CD14-positive monocyte (primary cell): ENCODE measurements at regions not wholly inside any gene's neighbourhood (a gene's known extent, or its start where the extent isn't known, plus 50 kb on each side); places are given as distances from the start of the nearest gene placed in this dataset.

ENCODE experiments used
- DNase-seq, 3 donors: peaks; one replicate each; pipeline ENCODE4 v3.0.0-alpha.2; 2011 to 2022
- H2AFZ ChIP-seq: 2 replicates; pipeline ENCODE4 v1.6.0; 2012; ENCODE audit warnings: mild to moderate bottlenecking, low read depth, low read length, inconsistent platforms; ENCODE audit not compliant: insufficient read depth, poor library complexity, severe bottlenecking
- H3K27ac ChIP-seq, 2 donors: 1 replicate in 1 of 2; 2 replicates in 1 of 2; pipeline ENCODE4 v1.5.1; 2012 to 2013; ENCODE audit warnings: low read length in 2 of 2, control low read depth in 1 of 2, inconsistent platforms in 1 of 2, low read depth in 1 of 2, mild to moderate bottlenecking in 1 of 2
- H3K27me3 ChIP-seq, 2 donors: one replicate each; pipeline versions ENCODE4 v1.6.0 to v1.6.1; 2011 to 2013; ENCODE audit warnings: low read length in 2 of 2; ENCODE audit not compliant: control insufficient read depth in 2 of 2, insufficient read depth in 2 of 2
- H3K36me3 ChIP-seq, 2 donors: replicated peaks in 1 of 2; 1 replicate in 1 of 2; 2 replicates in 1 of 2; pipeline versions ENCODE4 v1.5.1 to v1.6.1; 2012 to 2013; ENCODE audit warnings: low read length in 2 of 2, control low read depth in 1 of 2, inconsistent platforms in 1 of 2, mild to moderate bottlenecking in 1 of 2; ENCODE audit not compliant: insufficient read depth in 2 of 2, control insufficient read depth in 1 of 2
- H3K4me1 ChIP-seq, 2 donors: 1 replicate in 1 of 2; 2 replicates in 1 of 2; pipeline versions ENCODE4 v1.5.1 to v1.6.1; 2012 to 2013; ENCODE audit warnings: low read length in 2 of 2, control low read depth in 1 of 2, inconsistent platforms in 1 of 2, mild to moderate bottlenecking in 1 of 2, moderate library complexity in 1 of 2; ENCODE audit not compliant: insufficient read depth in 2 of 2, control insufficient read depth in 1 of 2
- H3K4me2 ChIP-seq: replicated peaks from 2 replicates; pipeline ENCODE3; 2012; ENCODE audit warnings: low read length, moderate library complexity, mild to moderate bottlenecking; ENCODE audit not compliant: poor library complexity, severe bottlenecking; ENCODE audit errors: extremely low read depth
- H3K4me3 ChIP-seq, 3 experiments: fragments of 200-600 bp in 1 of 3; sonication (generic) in 1 of 3; replicated peaks in 1 of 3; 1 replicate in 2 of 3; 2 replicates in 1 of 3; pipeline ENCODE4 v1.5.1; 2011 to 2013; ENCODE audit warnings: low read length in 3 of 3, mild to moderate bottlenecking in 3 of 3, control low read depth in 2 of 3, low read depth in 2 of 3, inconsistent platforms in 1 of 3, moderate library complexity in 1 of 3
- H3K79me2 ChIP-seq: 2 replicates; pipeline ENCODE4 v1.6.0; 2012; ENCODE audit warnings: mild to moderate bottlenecking, control low read depth, inconsistent platforms, low read length, moderate library complexity; ENCODE audit not compliant: insufficient read depth
- H3K9ac ChIP-seq: 2 replicates; pipeline ENCODE4 v1.6.0; 2017; ENCODE audit warnings: low read length, mild to moderate bottlenecking; ENCODE audit not compliant: insufficient read depth, poor library complexity, severe bottlenecking
- H3K9me3 ChIP-seq, 2 donors: replicated peaks in 1 of 2; 1 replicate in 1 of 2; 2 replicates in 1 of 2; pipeline versions ENCODE4 v1.5.1 to v1.6.1; 2012 to 2013; ENCODE audit warnings: low read length in 2 of 2, control low read depth in 1 of 2; ENCODE audit not compliant: control insufficient read depth in 1 of 2, insufficient read depth in 1 of 2
- H4K20me1 ChIP-seq: 2 replicates; pipeline ENCODE4 v1.6.0; 2012; ENCODE audit warnings: mild to moderate bottlenecking, low read length, control low read depth, moderate library complexity; ENCODE audit not compliant: insufficient read depth
- H3K27ac Mint-ChIP-seq, 7 donors: one replicate each; pipeline ENCODE4 v1.8.0; 2020; ENCODE audit warnings: mild to moderate bottlenecking in 7 of 7, mixed read lengths in 7 of 7, moderate library complexity in 6 of 7, inconsistent platforms in 2 of 7
- H3K27me3 Mint-ChIP-seq, 3 donors: one replicate each; pipeline ENCODE4 v1.8.0; 2021 to 2022; ENCODE audit warnings: low read depth in 3 of 3, mild to moderate bottlenecking in 3 of 3, mixed read lengths in 3 of 3, moderate library complexity in 3 of 3, inconsistent platforms in 1 of 3
- H3K36me3 Mint-ChIP-seq, 2 donors: one replicate each; pipeline ENCODE4 v1.8.0; 2020; ENCODE audit warnings: mixed read lengths in 2 of 2, inconsistent platforms in 1 of 2, mild to moderate bottlenecking in 1 of 2
- H3K4me1 Mint-ChIP-seq: one replicate; pipeline ENCODE4 v1.8.0; 2020; ENCODE audit warnings: mild to moderate bottlenecking, mixed read lengths
- H3K4me3 Mint-ChIP-seq, 2 donors: one replicate each; pipeline ENCODE4 v1.8.0; 2020; ENCODE audit warnings: mild to moderate bottlenecking in 2 of 2, mixed read lengths in 2 of 2, moderate library complexity in 1 of 2
- H3K9me3 Mint-ChIP-seq, 7 donors: one replicate each; pipeline ENCODE4 v1.8.0; 2020 to 2022; ENCODE audit warnings: mixed read lengths in 7 of 7, mild to moderate bottlenecking in 6 of 7, moderate library complexity in 6 of 7, inconsistent platforms in 2 of 7
- CTCF ChIP-seq: fragments of 200-600 bp; IDR thresholded peaks from one replicate; pipeline ENCODE4 v1.8.0; 2022; ENCODE audit warnings: antibody characterized with exemption, mild to moderate bottlenecking
- WGBS: methylation state at CpG from one replicate; pipeline ENCODE4 v1.1.5; 2013; ENCODE audit warnings: missing lambda C conversion rate; ENCODE audit not compliant: insufficient coverage; 5-methylcytosine and 5-hydroxymethylcytosine counted together
- intact Hi-C, 2 donors: fragments of 100-400 bp; cut with micrococcal nuclease; formaldehyde crosslinking; loops; one replicate each; pipeline versions ENCODE4 v1.15.0 to v1.15.1; 2023

GRCh38 chr7:84546403-84546802, 351.8 kb upstream of the SEMA3A start:
- Histone ChIP-seq H3K27me3 (no peaks in the 10 kb centered on the region), H3K79me2 (no peaks in the 10 kb centered on the region), H3K4me2 (no peak overlapping the region), H3K9me3 (peaks cover 0 to 4% of the 10 kb centered on the region in 2 donors), H4K20me1 (no peaks in the 10 kb centered on the region), H2AFZ (no peak overlapping the region), H3K4me3 (no peak overlapping the region), H3K27ac (no peak overlapping the region), H3K4me1 (no peaks in the 10 kb centered on the region), H3K9ac (no peak overlapping the region), H3K36me3 (no peaks in the 10 kb centered on the region)
- Mint-ChIP-seq H3K4me3 (no peak overlapping the region), H3K4me1 (no peaks in the 10 kb centered on the region), H3K36me3 (no peaks in the 10 kb centered on the region), H3K27ac (no peak overlapping the region), H3K9me3 (peaks cover 0 to 5% (median 2%) of the 10 kb centered on the region in 7 donors), H3K27me3 (peaks cover 0 to under 1% (median 0%) of the 10 kb centered on the region in 3 donors)
- no peak for DNase-seq
- intact Hi-C loops = no loop called here
- 94% methylated on average over 11 of the region's 12 CpGs for WGBS
- TF ChIP-seq CTCF = no peak

GRCh38 chr7:84538268-84538667, 343.7 kb upstream of the SEMA3A start:
- no peak overlapping the region for H3K4me3 Mint-ChIP-seq
- Histone ChIP-seq H3K9me3 (no peaks in the 10 kb centered on the region), H3K27ac (no peak overlapping the region), H3K27me3 (no peaks in the 10 kb centered on the region), H3K4me1 (no peaks in the 10 kb centered on the region), H3K9ac (no peak overlapping the region), H3K4me2 (no peak overlapping the region), H3K79me2 (no peaks in the 10 kb centered on the region), H2AFZ (no peak overlapping the region), H3K4me3 (no peak overlapping the region), H3K36me3 (no peaks in the 10 kb centered on the region), H4K20me1 (no peaks in the 10 kb centered on the region)
- H3K4me1 Mint-ChIP-seq = no peaks in the 10 kb centered on the region
- H3K27ac Mint-ChIP-seq = no peak overlapping the region
- intact Hi-C loops = no loop called here
- no peaks in the 10 kb centered on the region for H3K36me3 Mint-ChIP-seq
- peaks cover 0 to 3% (median 0%) of the 10 kb centered on the region in 7 donors for H3K9me3 Mint-ChIP-seq
- no peak for DNase-seq
- 90% methylated on average over 2 of the region's 5 CpGs for WGBS
- TF ChIP-seq CTCF = no peak
- no peaks in the 10 kb centered on the region for H3K27me3 Mint-ChIP-seq
